ENCODE measurements at regions not wholly inside any gene's neighbourhood (a gene's known extent, or its start where the extent isn't known, plus 50 kb on each side); places are given as distances from the start of the nearest gene placed in this dataset.

DNA sequence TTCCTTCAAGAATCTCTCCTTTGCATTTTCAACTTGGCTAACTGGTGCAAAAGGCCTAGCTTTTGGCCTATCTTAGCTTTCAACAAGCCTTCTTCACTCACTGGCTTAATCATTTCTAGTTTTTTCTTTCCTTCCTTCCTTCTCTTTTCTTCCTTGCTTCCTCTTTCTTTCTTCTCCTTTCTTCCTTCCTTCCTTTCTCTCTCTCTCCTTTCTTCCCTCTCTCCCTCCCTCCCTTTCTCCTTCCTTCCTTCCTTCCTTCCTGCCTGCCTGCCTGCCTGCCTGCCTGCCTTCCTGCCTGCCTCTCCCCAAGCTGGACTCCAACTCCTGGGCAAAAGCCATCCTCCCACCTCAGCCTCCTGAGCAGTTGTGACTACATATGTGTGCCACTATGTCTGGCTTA, 176.2 kb upstream of the APCDD1 start:
- no peak for TF ChIP-seq ZNF274 (IDR thresholded peaks at IDR 0.05; ENCODE audit: low read depth, low read length)
- TF ChIP-seq YY1 (IDR thresholded peaks at IDR 0.05; ENCODE audit: insufficient read depth, insufficient read length): no peak
